ENCODE measurements at regions not wholly inside any gene's neighbourhood (a gene's known extent, or its start where the extent isn't known, plus 50 kb on each side); places are given as distances from the start of the nearest gene placed in this dataset.

- Histone ChIP-seq H3K27me3 (ENCODE audit: control insufficient read depth, insufficient read depth, low read length) (no peaks in the 10 kb centered on the region), H3K36me3 (ENCODE audit: control insufficient read depth, insufficient read depth, low read length) (no peaks in the 10 kb centered on the region), H3K4me3 (ENCODE audit: low read depth, low read length) (no peak overlapping the region)
- TF ChIP-seq CTCF (IDR thresholded peaks at IDR 0.05; ENCODE audit: insufficient read depth, low read depth, low read length): no peak
- CTCF ChIA-PET: interaction anchor here (1.1 to 1.4 kb wide), 2 partner anchors 454 to 551 kb away, joined by 3 to 4 read pairs; no protein-coding TSS in a partner anchor
- POLR2A ChIA-PET: no interaction called here
- no peak for DNase-seq (ENCODE audit: low read depth)
Observed at GRCh38 chr16:79914961-79915720, 314.6 kb upstream of the MAF start.

DNA sequence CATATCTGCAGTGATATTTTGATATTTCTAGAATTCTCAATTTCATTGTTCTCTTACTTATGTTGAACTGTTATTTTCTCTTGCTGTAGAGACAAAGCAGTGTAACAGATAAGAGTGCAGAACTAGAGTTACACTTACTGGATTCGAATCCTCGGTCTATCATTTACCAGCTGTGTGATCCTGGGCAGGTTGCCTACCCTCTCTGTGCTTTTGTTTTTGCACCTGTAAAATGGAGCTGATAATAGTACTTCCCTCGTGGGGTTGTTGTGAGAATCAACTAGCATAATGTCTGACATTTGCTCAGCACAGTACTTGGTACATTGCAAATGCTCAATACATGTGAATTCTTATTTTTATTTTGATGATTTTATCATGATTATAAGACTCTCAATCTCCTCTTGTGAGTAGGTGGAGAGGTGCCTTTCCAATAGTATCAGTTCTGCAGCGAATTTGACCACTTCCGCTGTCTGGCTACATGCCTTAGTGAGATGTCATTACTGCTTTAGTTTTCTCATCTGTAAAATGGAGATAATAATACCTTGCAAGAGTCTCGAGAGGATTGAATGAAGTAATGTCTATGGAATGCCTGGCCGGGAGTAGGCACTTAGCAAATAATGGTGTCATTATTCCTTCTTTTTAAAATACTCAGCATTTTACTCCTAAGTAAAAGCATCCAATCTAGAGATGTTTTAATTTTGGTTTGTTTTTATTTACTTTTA is 312.2 kb upstream of the MAF start:
- ChIA-PET CTCF (interaction anchor here (1.9 kb wide), 1 partner anchor 12 kb away, joined by 4 read pairs; no protein-coding TSS in a partner anchor), POLR2A (no interaction called here)
- no peaks in the 10 kb centered on the region for H3K27me3 ChIP-seq (ENCODE audit: control insufficient read depth, insufficient read depth, low read length)
- DNase-seq (ENCODE audit: low read depth): no peak
- no peaks in the 10 kb centered on the region for H3K36me3 ChIP-seq (ENCODE audit: control insufficient read depth, insufficient read depth, low read length)
- TF ChIP-seq CTCF (IDR thresholded peaks at IDR 0.05; ENCODE audit: insufficient read depth, low read depth, low read length): no peak
- no peak overlapping the region for H3K4me3 ChIP-seq (ENCODE audit: low read depth, low read length)

- Histone ChIP-seq H3K27me3 (ENCODE audit: control insufficient read depth, insufficient read depth, low read length) (no peaks in the 10 kb centered on the region), H3K36me3 (ENCODE audit: control insufficient read depth, insufficient read depth, low read length) (no peaks in the 10 kb centered on the region), H3K4me3 (ENCODE audit: low read depth, low read length) (no peak overlapping the region)
- ChIA-PET POLR2A (no interaction called here), CTCF (interaction anchor here (1.3 to 1.9 kb wide), 2 partner anchors 11 to 310 kb away, joined by 4 to 5 read pairs; no protein-coding TSS in a partner anchor)
- DNase-seq (ENCODE audit: low read depth): no peak
- TF ChIP-seq CTCF (IDR thresholded peaks at IDR 0.05; ENCODE audit: insufficient read depth, low read depth, low read length): no peak
Observed at GRCh38 chr16:79911660-79912059, 311.1 kb upstream of the MAF start.

DNA sequence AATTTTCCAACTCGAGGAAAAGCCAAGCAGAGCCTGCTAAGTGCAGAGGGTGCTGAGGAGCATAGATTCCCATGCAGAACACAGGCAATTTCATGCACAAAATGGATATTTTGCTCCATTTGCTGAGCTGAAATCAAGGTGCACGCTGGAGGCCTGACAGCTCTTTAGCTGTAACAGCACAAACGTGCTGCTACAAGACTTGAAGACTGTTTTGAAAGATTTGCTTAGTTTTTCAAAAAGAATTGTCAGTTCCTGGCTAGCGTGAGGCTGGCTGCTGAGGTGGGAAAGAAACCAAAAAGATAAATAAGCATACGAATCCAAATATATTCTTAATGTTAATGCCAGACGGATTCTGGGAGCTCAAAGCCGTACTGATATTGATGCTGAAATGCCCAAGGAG is 309.0 kb upstream of the MAF start:
- no peaks in the 10 kb centered on the region for H3K27me3 ChIP-seq (ENCODE audit: control insufficient read depth, insufficient read depth, low read length)
- TF ChIP-seq CTCF (IDR thresholded peaks at IDR 0.05; ENCODE audit: insufficient read depth, low read depth, low read length): no peak
- POLR2A ChIA-PET: no interaction called here
- CTCF ChIA-PET: no interaction called here
- no peaks in the 10 kb centered on the region for H3K36me3 ChIP-seq (ENCODE audit: control insufficient read depth, insufficient read depth, low read length)
- DNase-seq (ENCODE audit: low read depth): no peak
- H3K4me3 ChIP-seq (ENCODE audit: low read depth, low read length): no peak overlapping the region

- DNase-seq (ENCODE audit: low read depth): no peak
- no peaks in the 10 kb centered on the region for H3K36me3 ChIP-seq (ENCODE audit: control insufficient read depth, insufficient read depth, low read length)
- no peak overlapping the region for H3K4me3 ChIP-seq (ENCODE audit: low read depth, low read length)
- TF ChIP-seq CTCF (IDR thresholded peaks at IDR 0.05; ENCODE audit: insufficient read depth, low read depth, low read length): no peak
- CTCF ChIA-PET: no interaction called here
- POLR2A ChIA-PET: no interaction called here
- H3K27me3 ChIP-seq (ENCODE audit: control insufficient read depth, insufficient read depth, low read length): no peaks in the 10 kb centered on the region
Observed at GRCh38 chr16:79903471-79903870, 302.9 kb upstream of the MAF start.

Measured in BJ (cell line).